GM23338 (cell line): ENCODE measurements at regions not wholly inside any gene's neighbourhood (a gene's known extent, or its start where the extent isn't known, plus 50 kb on each side); places are given as distances from the start of the nearest gene placed in this dataset.

Experiments used
- ATAC-seq: fragments of 200-7000 bp; cut with Tn5 transposase; 3 replicates; pipeline ENCODE4 v1.9.1; 2020
- DNase-seq: peaks from one replicate; pipeline ENCODE4 v3.0.0-alpha.2; 2015; ENCODE audit warnings: low spot score
- H2AFZ ChIP-seq: fragments of 200-600 bp; sonication (generic); 2 replicates; pipeline ENCODE4 v1.8.0; 2016; ENCODE audit warnings: antibody characterized with exemption, mild to moderate bottlenecking, moderate library complexity
- H3F3A ChIP-seq: fragments of 200-600 bp; sonication (generic); replicated peaks from 2 replicates; pipeline ENCODE4 v1.8.0; 2017; ENCODE audit warnings: antibody characterized with exemption, mixed run types, low read depth
- H3K27ac ChIP-seq: fragments of 200-600 bp; sonication (generic); 2 replicates; pipeline ENCODE4 v1.6.1; 2016; ENCODE audit warnings: low read depth
- H3K27me3 ChIP-seq: fragments of 200-600 bp; sonication (generic); 2 replicates; pipeline ENCODE4 v1.8.0; 2016; ENCODE audit warnings: mild to moderate bottlenecking, mixed run types, moderate library complexity; ENCODE audit not compliant: insufficient read depth
- H3K36me3 ChIP-seq: fragments of 200-600 bp; sonication (generic); 2 replicates; pipeline ENCODE4 v1.8.0; 2016; ENCODE audit warnings: mild to moderate bottlenecking; ENCODE audit not compliant: insufficient read depth
- H3K4me1 ChIP-seq: fragments of 200-600 bp; sonication (generic); 2 replicates; pipeline ENCODE4 v1.8.0; 2016; ENCODE audit warnings: mild to moderate bottlenecking, moderate library complexity; ENCODE audit not compliant: insufficient read depth
- H3K4me2 ChIP-seq: fragments of 200-600 bp; sonication (generic); 2 replicates; pipeline ENCODE4 v1.7.1; 2017; ENCODE audit warnings: mixed run types
- H3K4me3 ChIP-seq: fragments of 200-600 bp; sonication (generic); 2 replicates; pipeline ENCODE4 v1.6.1; 2016; ENCODE audit warnings: mixed run types
- H3K79me2 ChIP-seq: fragments of 200-600 bp; sonication (generic); replicated peaks from 2 replicates; pipeline ENCODE4 v1.8.0; 2017; ENCODE audit warnings: mild to moderate bottlenecking; ENCODE audit not compliant: insufficient read depth
- H3K9me2 ChIP-seq: fragments of 200-600 bp; sonication (generic); 2 replicates; pipeline ENCODE4 v1.8.0; 2017; ENCODE audit not compliant: insufficient read depth
- H4K20me1 ChIP-seq: fragments of 200-600 bp; sonication (generic); replicated peaks from 2 replicates; pipeline ENCODE4 v1.8.0; 2017; ENCODE audit warnings: mild to moderate bottlenecking; ENCODE audit not compliant: insufficient read depth
- H3K27ac Mint-ChIP-seq: 2 replicates; pipeline ENCODE4 v1.8.0; 2020; ENCODE audit warnings: inconsistent platforms, mild to moderate bottlenecking, moderate library complexity, mixed read lengths
- H3K27me3 Mint-ChIP-seq: 3 replicates; pipeline ENCODE4 v1.8.0; 2022; ENCODE audit warnings: low read depth, mild to moderate bottlenecking, moderate library complexity, mixed read lengths, inconsistent platforms; ENCODE audit not compliant: insufficient read depth, poor library complexity
- H3K36me3 Mint-ChIP-seq: 3 replicates; pipeline ENCODE4 v1.8.0; 2021; ENCODE audit warnings: low read depth, mild to moderate bottlenecking, inconsistent platforms, moderate library complexity, mixed read lengths
- H3K4me1 Mint-ChIP-seq: 3 replicates; pipeline ENCODE4 v1.8.0; 2020; ENCODE audit warnings: mild to moderate bottlenecking, inconsistent platforms, mixed read lengths
- H3K4me3 Mint-ChIP-seq: 3 replicates; pipeline ENCODE4 v1.8.0; 2021; ENCODE audit warnings: moderate library complexity, mild to moderate bottlenecking, inconsistent platforms, mixed read lengths
- H3K9me3 Mint-ChIP-seq: 3 replicates; pipeline ENCODE4 v1.8.0; 2020; ENCODE audit warnings: moderate library complexity, mild to moderate bottlenecking, inconsistent platforms, mixed read lengths
- CREB1 ChIP-seq: fragments of 250-450 bp; sonication (Bioruptor Pico); IDR thresholded peaks from 2 replicates; pipeline ENCODE4 v1.5.0; 2020; ENCODE audit warnings: low read depth, mild to moderate bottlenecking, moderate library complexity
- ETS1 ChIP-seq: IDR thresholded peaks from 2 replicates; pipeline ENCODE4 v1.6.1; 2016; ENCODE audit warnings: antibody characterized with exemption
- EZH2 ChIP-seq: fragments of 200-600 bp; sonication (generic); IDR thresholded peaks from one replicate; pipeline ENCODE4 v1.8.0; 2017; ENCODE audit warnings: antibody characterized with exemption, mild to moderate bottlenecking, low read depth; ENCODE audit not compliant: unreplicated experiment
- EZH2phosphoT487 ChIP-seq: fragments of 200-600 bp; sonication (generic); IDR thresholded peaks from one replicate; pipeline ENCODE4 v1.8.1; 2018; ENCODE audit warnings: antibody characterized with exemption; ENCODE audit not compliant: unreplicated experiment
- JUNB ChIP-seq: IDR thresholded peaks from one replicate; pipeline ENCODE4 v1.6.1; 2016; ENCODE audit warnings: antibody characterized with exemption; ENCODE audit not compliant: unreplicated experiment
- NANOG ChIP-seq: IDR thresholded peaks from 2 replicates; pipeline ENCODE4 v1.6.1; 2016; ENCODE audit warnings: antibody characterized with exemption, borderline replicate concordance
- POLR2AphosphoS5 ChIP-seq: IDR thresholded peaks from 2 replicates; pipeline ENCODE4 v1.6.1; 2016; ENCODE audit warnings: antibody characterized with exemption, low read depth
- REST ChIP-seq: IDR thresholded peaks from one replicate; pipeline ENCODE4 v1.6.1; 2018; ENCODE audit warnings: antibody characterized with exemption; ENCODE audit not compliant: unreplicated experiment
- STAT1 ChIP-seq: IDR thresholded peaks from one replicate; pipeline ENCODE4 v1.6.1; 2016; ENCODE audit warnings: antibody characterized with exemption; ENCODE audit not compliant: unreplicated experiment
- ZNF114 ChIP-seq: fragments of 250-450 bp; sonication (Bioruptor Pico); IDR thresholded peaks from 2 replicates; pipeline ENCODE4 v1.5.0; 2020; ENCODE audit warnings: mild to moderate bottlenecking, moderate library complexity
- ZNF331 ChIP-seq: fragments of 250-450 bp; sonication (Bioruptor Pico); IDR thresholded peaks from 2 replicates; pipeline ENCODE4 v1.5.0; 2020; ENCODE audit warnings: low read depth, mild to moderate bottlenecking, moderate library complexity
- ZNF462 ChIP-seq: fragments of 250-450 bp; sonication (Bioruptor Pico); IDR thresholded peaks from 2 replicates; pipeline ENCODE4 v1.5.0; 2020; ENCODE audit warnings: mild to moderate bottlenecking, moderate library complexity

GRCh38 chr9:115810166-115810565 lies 343.4 kb upstream of the PAPPA start:
- TF ChIP-seq CREB1 (CRISPR knock-in tag), result no peak
- no peak for TF ChIP-seq ZNF331 (CRISPR knock-in tag)
- TF ChIP-seq POLR2AphosphoS5, result no peak
- no peak for TF ChIP-seq REST
- no peak for TF ChIP-seq JUNB
- TF ChIP-seq EZH2, result no peak
- no peak for TF ChIP-seq NANOG
- no peak for TF ChIP-seq EZH2phosphoT487
- TF ChIP-seq ETS1, result no peak
- TF ChIP-seq STAT1, result no peak
- no peak for TF ChIP-seq ZNF114 (CRISPR knock-in tag)
- no peak overlapping the region for H3K4me3 ChIP-seq
- no peaks in the 10 kb centered on the region for H4K20me1 ChIP-seq
- no peaks in the 10 kb centered on the region for H3K27me3 ChIP-seq
- Mint-ChIP-seq H3K9me3 (peaks cover 7% of the 10 kb centered on the region; the same call in 2 of the 3 replicates), H3K4me1 (peaks cover 5% of the 10 kb centered on the region; the same call in 2 of the 3 replicates), H3K27ac (no peak overlapping the region), H3K27me3 (peaks cover 3% of the 10 kb centered on the region), H3K36me3 (no peaks in the 10 kb centered on the region), H3K4me3 (no peak overlapping the region)
- H3K27ac ChIP-seq, result no peak overlapping the region
- H3K79me2 ChIP-seq, result no peaks in the 10 kb centered on the region
- no peak overlapping the region for H2AFZ ChIP-seq
- no peaks in the 10 kb centered on the region; the same call in 1 of the 2 replicates for H3K4me1 ChIP-seq
- DNase-seq (no peak), ATAC-seq (no peak)
- H3F3A ChIP-seq, result no peaks in the 10 kb centered on the region
- H3K36me3 ChIP-seq, result no peaks in the 10 kb centered on the region
- H3K9me2 ChIP-seq, result no peaks in the 10 kb centered on the region
- H3K4me2 ChIP-seq, result no peak overlapping the region

- H3K27ac ChIP-seq, result no peak overlapping the region
- peaks cover 7% of the 10 kb centered on the region; the same call in 2 of the 3 replicates for H3K9me3 Mint-ChIP-seq
- H3K36me3 ChIP-seq, result no peaks in the 10 kb centered on the region
- ATAC-seq, result no peak
- no peak for DNase-seq
- peaks cover 3% of the 10 kb centered on the region for H3K27me3 Mint-ChIP-seq
- H3K36me3 Mint-ChIP-seq, result no peaks in the 10 kb centered on the region
- H3F3A ChIP-seq, result no peaks in the 10 kb centered on the region
- no peak overlapping the region for H2AFZ ChIP-seq
- no peak overlapping the region for H3K4me2 ChIP-seq
- H3K27ac Mint-ChIP-seq, result no peak overlapping the region
- no peaks in the 10 kb centered on the region for H3K79me2 ChIP-seq
- H3K27me3 ChIP-seq, result no peaks in the 10 kb centered on the region
- H3K4me1 Mint-ChIP-seq, result no peaks in the 10 kb centered on the region
- H3K9me2 ChIP-seq, result no peaks in the 10 kb centered on the region
- H4K20me1 ChIP-seq, result no peaks in the 10 kb centered on the region
- no peaks in the 10 kb centered on the region for H3K4me1 ChIP-seq
- H3K4me3 ChIP-seq, result no peak overlapping the region
- H3K4me3 Mint-ChIP-seq, result no peak overlapping the region
- TF ChIP-seq ZNF462 (CRISPR knock-in tag), result no peak
- no peak for TF ChIP-seq EZH2phosphoT487
- TF ChIP-seq EZH2, result no peak
- TF ChIP-seq NANOG, result no peak
- no peak for TF ChIP-seq ZNF331 (CRISPR knock-in tag)
These were observed 339.5 kb upstream of the PAPPA start for GRCh38 chr9:115814081-115814480.
